Kidney (tissue), 13 donors: ENCODE measurements at regions not wholly inside any gene's neighbourhood (a gene's known extent, or its start where the extent isn't known, plus 50 kb on each side); places are given as distances from the start of the nearest gene placed in this dataset.

ENCODE experiments used
- DNase-seq, 5 donors: peaks; one replicate each; pipeline ENCODE4 v3.0.0-alpha.2; 2013 to 2020
- FAIRE-seq: peaks from 2 replicates; lab custom pipeline; 2012; peaks lifted over from hg19 to GRCh38; lab: Jason Lieb, UNC
- H3K27ac ChIP-seq, 2 donors: one replicate each; pipeline ENCODE4 v1.7.0; 2013; ENCODE audit warnings: low read depth in 2 of 2, low read length in 2 of 2, inconsistent platforms in 1 of 2
- H3K27me3 ChIP-seq: one replicate; pipeline ENCODE4 v1.7.1; 2013; ENCODE audit warnings: low read length, inconsistent platforms; ENCODE audit not compliant: control insufficient read depth, insufficient read depth
- H3K36me3 ChIP-seq, 3 donors: one replicate each; pipeline versions ENCODE4 v1.7.0 to v1.7.1; 2013; ENCODE audit warnings: low read length in 3 of 3, control low read depth in 1 of 3, inconsistent platforms in 1 of 3; ENCODE audit not compliant: insufficient read depth in 3 of 3, control insufficient read depth in 2 of 3
- H3K4me1 ChIP-seq, 3 donors: one replicate each; pipeline versions ENCODE4 v1.7.0 to v1.7.1; 2013; ENCODE audit warnings: low read length in 3 of 3, inconsistent platforms in 1 of 3, low read depth in 1 of 3; ENCODE audit not compliant: control insufficient read depth in 2 of 3, insufficient read depth in 2 of 3
- H3K4me3 ChIP-seq, 3 donors: one replicate each; pipeline versions ENCODE4 v1.7.0 to v1.8.1; 2013; ENCODE audit warnings: low read length in 3 of 3, control low read depth in 1 of 3, inconsistent platforms in 1 of 3
- H3K9ac ChIP-seq, 3 donors: one replicate each; pipeline versions ENCODE4 v1.7.0 to v1.7.1; 2013; ENCODE audit warnings: low read length in 3 of 3, control low read depth in 1 of 3, inconsistent platforms in 1 of 3
- H3K9me3 ChIP-seq, 3 donors: one replicate each; pipeline versions ENCODE4 v1.7.0 to v1.7.1; 2013; ENCODE audit warnings: low read length in 3 of 3, control low read depth in 1 of 3, inconsistent platforms in 1 of 3; ENCODE audit not compliant: control insufficient read depth in 2 of 3, insufficient read depth in 1 of 3
- CTCF ChIP-seq: IDR thresholded peaks from 3 replicates; pipeline ENCODE4 v1.5.1; 2012; ENCODE audit warnings: mild to moderate bottlenecking, moderate library complexity, borderline replicate concordance; ENCODE audit not compliant: insufficient read depth; ENCODE audit errors: extremely low read depth
- intact Hi-C: fragments of 100-400 bp; cut with DNase I; formaldehyde crosslinking; loops from one replicate; pipeline ENCODE4 v1.11.1; 2022
- donor health status: control.
- donor health status: control.
- donor health status: control.
- donor health status: control.
- donor health status: control.
- donor health status: DM: yes; HTN: yes; CAD: no.
- donor health status: Normal renal cell carcinoma (clear cell type).

- Histone ChIP-seq H3K36me3 (no peaks in the 10 kb centered on the region), H3K9ac (no peak overlapping the region), H3K4me1 (no peaks in the 10 kb centered on the region), H3K4me3 (no peak overlapping the region), H3K9me3 (peaks cover 0 to 3% (median 0%) of the 10 kb centered on the region in 3 donors), H3K27ac (no peak overlapping the region), H3K27me3 (no peaks in the 10 kb centered on the region)
- peak in 1 of 5 donors; percentile 37 for DNase-seq
- no peak for TF ChIP-seq CTCF
- intact Hi-C loops: no loop called here
- FAIRE-seq: no peak
Measured at GRCh38 chr22:48711669-48712068, 1116.0 kb downstream of the BRD1 start.

GRCh38 chr22:48711031-48711431 is 1116.6 kb downstream of the BRD1 start:
- FAIRE-seq (no peak), DNase-seq (peak in 1 of 5 donors; percentile 46)
- no peak overlapping the region for H3K4me3 ChIP-seq
- TF ChIP-seq CTCF: no peak
- no peaks in the 10 kb centered on the region for H3K36me3 ChIP-seq
- H3K9me3 ChIP-seq: peaks cover 0 to 3% (median 0%) of the 10 kb centered on the region in 3 donors
- no peaks in the 10 kb centered on the region for H3K27me3 ChIP-seq
- H3K9ac ChIP-seq: no peak overlapping the region
- H3K27ac ChIP-seq: no peak overlapping the region
- intact Hi-C loops: no loop called here
- H3K4me1 ChIP-seq: no peaks in the 10 kb centered on the region

- no peaks in the 10 kb centered on the region for H3K27me3 ChIP-seq
- H3K27ac ChIP-seq: no peak overlapping the region
- H3K4me3 ChIP-seq: no peak overlapping the region
- DNase-seq: peak in 1 of 5 donors; percentile 54
- H3K9ac ChIP-seq: no peak overlapping the region
- intact Hi-C loops: no loop called here
- no peaks in the 10 kb centered on the region for H3K4me1 ChIP-seq
- FAIRE-seq: no peak
- H3K36me3 ChIP-seq: no peaks in the 10 kb centered on the region
- no peak for TF ChIP-seq CTCF
- no peaks in the 10 kb centered on the region for H3K9me3 ChIP-seq
Measured at GRCh38 chr22:48710410-48710809, 1117.3 kb downstream of the BRD1 start.

- Histone ChIP-seq H3K36me3 (no peaks in the 10 kb centered on the region), H3K27ac (no peak overlapping the region), H3K4me3 (no peak overlapping the region), H3K27me3 (no peaks in the 10 kb centered on the region), H3K9me3 (no peaks in the 10 kb centered on the region), H3K9ac (no peak overlapping the region), H3K4me1 (no peaks in the 10 kb centered on the region)
- FAIRE-seq (no peak), DNase-seq (peak in 1 of 5 donors; percentile 28)
- TF ChIP-seq CTCF: no peak
- intact Hi-C loops: no loop called here
Measured at GRCh38 chr22:48709976-48710375, 1117.7 kb downstream of the BRD1 start.
